HG02852 (cell line): ENCODE measurements at regions not wholly inside any gene's neighbourhood (a gene's known extent, or its start where the extent isn't known, plus 50 kb on each side); places are given as distances from the start of the nearest gene placed in this dataset.
"Not testable (repeated sequence)": the region's sequence is repeated elsewhere in the genome, so short reads cannot be mapped to it uniquely, and the experiment has no call there.

Experiments used
- ATAC-seq: cut with Tn5 transposase; IDR thresholded peaks from one replicate; pipeline ENCODE4 v1.9.1; 2021; ENCODE audit warnings: mild to moderate bottlenecking, moderate library complexity; ENCODE audit not compliant: unreplicated experiment

- no peak for ATAC-seq
These were observed 93.2 kb upstream of the TNFSF4 start for GRCh38 chr1:173300061-173301044.

GRCh38 chr1:173301507-173301906, 94.4 kb upstream of the TNFSF4 start:
- ATAC-seq, result no peak

GRCh38 chr1:173302366-173302765, 95.2 kb upstream of the TNFSF4 start:
- no peak for ATAC-seq

- no peak for ATAC-seq
These were observed 96.0 kb upstream of the TNFSF4 start for GRCh38 chr1:173302890-173303829.

GRCh38 chr1:173303984-173304383, 96.9 kb upstream of the TNFSF4 start:
- ATAC-seq, result no peak

GRCh38 chr1:173304529-173305227, 97.5 kb upstream of the TNFSF4 start:
- ATAC-seq, result no peak

GRCh38 chr1:173307845-173308244, 100.7 kb upstream of the TNFSF4 start:
- no peak for ATAC-seq

GRCh38 chr1:173314656-173315055, 107.5 kb upstream of the TNFSF4 start:
- no peak for ATAC-seq

GRCh38 chr1:173315296-173315695, 108.2 kb upstream of the TNFSF4 start:
- ATAC-seq, result no peak

- no peak for ATAC-seq
These were observed 111.7 kb upstream of the TNFSF4 start for GRCh38 chr1:173318788-173319187.

- ATAC-seq, result not testable (repeated sequence)
These were observed 117.2 kb upstream of the TNFSF4 start for GRCh38 chr1:173324352-173324751.

GRCh38 chr1:173327987-173328386, 120.9 kb upstream of the TNFSF4 start:
- not testable (repeated sequence) for ATAC-seq

GRCh38 chr1:173328961-173329360, 121.8 kb upstream of the TNFSF4 start:
- ATAC-seq, result no peak

GRCh38 chr1:173329726-173330125, 122.6 kb upstream of the TNFSF4 start:
- ATAC-seq, result no peak

- no peak for ATAC-seq
These were observed 123.2 kb upstream of the TNFSF4 start for GRCh38 chr1:173330149-173330951.

- ATAC-seq, result not testable (repeated sequence)
These were observed 123.9 kb upstream of the TNFSF4 start for GRCh38 chr1:173330952-173331548.

GRCh38 chr1:173332026-173332425, 124.9 kb upstream of the TNFSF4 start:
- ATAC-seq, result no peak

- ATAC-seq, result peak; percentile 80
These were observed 126.5 kb upstream of the TNFSF4 start for GRCh38 chr1:173333581-173333980.

GRCh38 chr1:173337126-173337525, 130.0 kb upstream of the TNFSF4 start:
- ATAC-seq, result no peak

- ATAC-seq, result no peak
These were observed 134.2 kb upstream of the TNFSF4 start for GRCh38 chr1:173341307-173341706.
